HUES6 (cell line): ENCODE measurements at regions not wholly inside any gene's neighbourhood (a gene's known extent, or its start where the extent isn't known, plus 50 kb on each side); places are given as distances from the start of the nearest gene placed in this dataset.

Experiments used
- H3K27ac ChIP-seq: 2 replicates; pipeline ENCODE4 v1.7.0; 2013; ENCODE audit warnings: low read depth, mild to moderate bottlenecking, low read length, inconsistent platforms
- H3K27me3 ChIP-seq: 2 replicates; pipeline ENCODE4 v1.6.1; 2013; ENCODE audit warnings: low read length; ENCODE audit not compliant: control insufficient read depth, insufficient read depth
- H3K36me3 ChIP-seq: 2 replicates; pipeline ENCODE4 v1.6.1; 2013; ENCODE audit warnings: low read length; ENCODE audit not compliant: control insufficient read depth, insufficient read depth
- H3K4me1 ChIP-seq: 2 replicates; pipeline ENCODE4 v1.6.1; 2013; ENCODE audit warnings: low read length; ENCODE audit not compliant: control insufficient read depth, insufficient read depth
- H3K4me3 ChIP-seq: 2 replicates; pipeline ENCODE4 v1.5.1; 2013; ENCODE audit warnings: low read depth, low read length
- H3K9ac ChIP-seq: one replicate; pipeline ENCODE4 v1.6.1; 2013; ENCODE audit warnings: mild to moderate bottlenecking, low read length
- H3K9me3 ChIP-seq: 2 replicates; pipeline ENCODE4 v1.6.1; 2013; ENCODE audit warnings: low read depth, low read length; ENCODE audit not compliant: control insufficient read depth, insufficient read depth

DNA sequence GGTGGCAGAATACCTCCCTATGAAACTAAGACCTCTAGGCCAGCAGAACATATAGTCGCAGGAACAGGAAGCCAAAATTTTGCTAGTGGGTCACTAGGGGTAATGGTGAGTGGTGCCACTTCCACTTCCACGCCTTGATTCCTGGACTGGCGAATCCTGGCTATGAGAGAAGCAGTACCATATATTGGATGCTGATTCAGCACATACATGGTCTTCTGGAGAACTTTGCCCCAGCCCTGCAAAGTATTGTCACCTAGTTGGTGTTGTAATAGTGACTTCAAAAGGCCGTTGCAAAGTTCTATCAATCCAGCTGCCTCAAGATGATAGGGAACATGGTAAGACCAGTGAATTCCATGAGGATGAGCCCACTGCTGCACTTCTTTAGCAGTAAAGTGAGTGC is 769.8 kb upstream of the GYPC start:
- Histone ChIP-seq H3K27me3 (no peaks in the 10 kb centered on the region), H3K36me3 (no peaks in the 10 kb centered on the region), H3K4me3 (no peak overlapping the region), H3K27ac (no peak overlapping the region), H3K4me1 (no peaks in the 10 kb centered on the region), H3K9ac (no peak overlapping the region), H3K9me3 (peaks cover 25% of the 10 kb centered on the region)

DNA sequence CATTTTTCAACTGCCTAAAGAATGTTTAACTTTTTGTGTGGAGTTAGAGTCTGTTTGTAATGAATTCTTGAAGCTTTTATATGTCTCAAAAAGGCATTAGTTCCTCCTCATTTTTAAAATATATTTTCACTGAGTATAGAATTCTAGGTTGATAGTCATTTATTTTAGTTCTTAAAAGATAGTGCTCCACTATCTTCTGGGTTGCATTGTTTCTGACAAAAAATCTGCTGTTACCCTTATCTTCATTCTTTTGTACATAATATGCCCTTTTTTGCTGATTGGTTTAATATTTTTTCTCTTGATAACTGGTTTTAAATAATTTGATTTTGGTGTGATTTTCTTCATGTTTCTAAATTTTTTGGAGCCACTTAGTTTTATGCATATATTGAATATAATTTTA is 754.7 kb upstream of the GYPC start:
- H3K4me1 ChIP-seq, result no peaks in the 10 kb centered on the region
- no peak overlapping the region for H3K9ac ChIP-seq
- H3K9me3 ChIP-seq, result peaks cover 18% of the 10 kb centered on the region
- H3K27ac ChIP-seq, result no peak overlapping the region
- H3K27me3 ChIP-seq, result no peaks in the 10 kb centered on the region
- no peaks in the 10 kb centered on the region for H3K36me3 ChIP-seq
- no peak overlapping the region for H3K4me3 ChIP-seq

DNA sequence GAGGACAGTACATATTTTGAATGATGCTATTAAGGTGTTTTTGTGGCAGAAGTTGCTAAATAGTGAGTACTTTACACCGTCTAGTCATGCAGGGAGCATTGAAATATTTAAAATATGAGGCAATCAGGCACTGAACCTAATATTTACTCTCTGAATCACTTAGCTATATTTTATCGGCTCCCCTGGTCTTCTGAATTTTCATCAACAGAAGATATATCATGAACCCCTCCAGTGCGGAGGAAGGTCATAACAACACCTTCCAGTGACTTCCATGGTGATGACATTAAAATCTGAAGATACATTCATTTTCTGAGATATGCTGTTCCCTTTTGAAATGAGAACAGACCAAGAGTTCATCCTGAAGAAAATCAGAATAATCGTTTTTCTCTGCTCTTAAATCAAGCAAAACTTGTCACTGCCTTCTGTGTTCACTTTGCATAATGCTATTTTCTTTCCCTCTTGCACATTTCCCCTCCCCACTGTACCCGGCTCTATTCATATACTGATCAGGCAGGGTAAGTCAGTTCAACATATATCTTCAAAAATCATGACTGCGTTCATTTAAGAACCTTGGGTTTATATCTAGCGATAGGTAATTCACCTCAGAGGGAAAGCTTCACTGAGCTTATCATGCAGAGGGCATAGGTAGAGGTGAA is 729.9 kb upstream of the GYPC start:
- H3K4me1 ChIP-seq, result no peaks in the 10 kb centered on the region
- H3K27ac ChIP-seq, result no peak overlapping the region
- no peak overlapping the region for H3K4me3 ChIP-seq
- no peak overlapping the region for H3K9ac ChIP-seq
- H3K36me3 ChIP-seq, result no peaks in the 10 kb centered on the region
- H3K9me3 ChIP-seq, result no peaks in the 10 kb centered on the region
- H3K27me3 ChIP-seq, result no peaks in the 10 kb centered on the region

DNA sequence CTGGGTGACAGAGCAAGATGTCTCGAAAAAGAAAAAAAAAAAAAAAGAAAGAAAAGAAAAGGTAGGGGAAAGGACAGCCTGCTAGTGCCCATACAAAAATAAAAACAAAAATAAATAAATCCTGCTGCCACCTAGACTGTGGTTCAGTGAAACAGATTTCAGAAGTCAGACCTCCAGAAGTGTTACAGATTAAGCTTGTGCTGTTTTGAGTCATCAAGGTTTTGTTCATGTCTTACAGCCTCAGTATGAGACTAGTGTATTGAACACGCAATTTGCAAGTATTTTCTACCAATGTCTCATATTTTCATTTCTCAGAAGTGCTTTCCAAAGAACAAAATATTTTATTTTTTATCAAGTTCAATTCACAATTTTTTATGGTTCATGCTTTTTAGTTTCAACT is 720.4 kb upstream of the GYPC start:
- no peak overlapping the region for H3K9ac ChIP-seq
- H3K4me1 ChIP-seq, result no peaks in the 10 kb centered on the region
- no peak overlapping the region for H3K27ac ChIP-seq
- no peaks in the 10 kb centered on the region for H3K27me3 ChIP-seq
- no peaks in the 10 kb centered on the region for H3K36me3 ChIP-seq
- no peak overlapping the region for H3K4me3 ChIP-seq
- H3K9me3 ChIP-seq, result no peaks in the 10 kb centered on the region

DNA sequence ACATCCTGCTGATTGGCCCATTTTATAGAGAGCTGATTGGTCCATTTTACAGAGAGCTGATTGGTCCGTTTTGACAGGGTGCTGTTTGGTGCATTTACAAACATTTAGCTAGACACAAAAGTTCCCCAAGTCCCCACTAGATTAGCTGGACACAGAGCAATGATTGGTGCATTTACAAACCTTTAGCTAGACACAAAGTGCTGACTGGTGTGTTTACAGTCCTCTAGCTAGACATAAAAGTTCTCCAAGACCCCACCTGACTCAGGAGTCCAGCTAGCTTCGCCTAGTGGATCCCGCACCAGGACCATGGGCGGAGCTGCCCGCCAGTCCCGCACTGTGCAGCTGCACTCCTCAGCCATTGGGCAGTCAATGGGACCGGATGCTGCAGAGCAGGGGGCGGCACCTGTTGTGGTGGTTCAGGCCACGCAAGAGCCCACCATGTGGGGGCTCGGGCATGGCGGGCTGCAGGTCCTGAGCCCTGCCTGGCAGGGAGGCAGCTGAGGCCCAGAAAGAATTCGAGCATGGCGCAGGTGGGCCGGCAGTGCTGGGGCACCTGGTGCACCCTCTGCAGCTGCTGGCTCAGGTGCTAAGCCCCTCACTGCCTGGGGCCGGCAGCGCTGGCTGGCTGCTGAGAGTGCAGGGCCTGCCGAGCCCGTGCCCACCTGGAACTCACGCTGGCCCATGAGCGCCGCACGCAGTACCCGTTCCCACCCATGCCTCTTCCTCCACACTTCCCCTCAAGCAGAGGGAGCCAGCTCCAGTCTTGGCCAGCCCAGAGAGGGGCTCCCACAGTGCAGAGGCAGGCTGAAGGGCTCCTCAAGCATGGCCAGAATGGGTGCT is 713.2 kb upstream of the GYPC start:
- no peaks in the 10 kb centered on the region for H3K4me1 ChIP-seq
- no peaks in the 10 kb centered on the region for H3K27me3 ChIP-seq
- no peaks in the 10 kb centered on the region for H3K36me3 ChIP-seq
- H3K9ac ChIP-seq, result no peak overlapping the region
- H3K9me3 ChIP-seq, result peaks cover 29% of the 10 kb centered on the region
- no peak overlapping the region for H3K27ac ChIP-seq
- H3K4me3 ChIP-seq, result no peak overlapping the region

DNA sequence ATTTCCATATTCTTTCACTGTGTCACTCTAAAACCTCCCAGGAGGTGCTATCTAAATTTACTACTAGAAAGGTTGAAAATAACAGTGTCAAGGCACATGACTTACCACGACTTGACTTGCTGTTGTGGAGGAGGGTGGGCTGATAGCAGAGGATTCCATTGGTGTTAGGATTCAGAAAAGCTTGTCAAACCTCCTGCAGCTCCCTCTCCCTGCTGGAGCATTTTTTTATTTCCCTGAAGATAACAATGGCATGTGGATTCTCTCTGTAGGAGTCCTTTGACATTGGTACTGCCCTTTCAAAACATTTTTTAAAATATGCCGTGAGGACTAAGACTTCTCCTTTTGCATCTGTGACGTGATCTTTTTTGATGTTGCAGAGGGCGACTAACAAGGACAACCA is 696.9 kb upstream of the GYPC start:
- Histone ChIP-seq H3K9me3 (peaks cover 7% of the 10 kb centered on the region), H3K36me3 (no peaks in the 10 kb centered on the region), H3K27ac (no peak overlapping the region), H3K4me3 (no peak overlapping the region), H3K4me1 (peaks cover 14% of the 10 kb centered on the region), H3K9ac (no peak overlapping the region), H3K27me3 (peaks cover 18% of the 10 kb centered on the region; the same call in 1 of the 2 replicates)

DNA sequence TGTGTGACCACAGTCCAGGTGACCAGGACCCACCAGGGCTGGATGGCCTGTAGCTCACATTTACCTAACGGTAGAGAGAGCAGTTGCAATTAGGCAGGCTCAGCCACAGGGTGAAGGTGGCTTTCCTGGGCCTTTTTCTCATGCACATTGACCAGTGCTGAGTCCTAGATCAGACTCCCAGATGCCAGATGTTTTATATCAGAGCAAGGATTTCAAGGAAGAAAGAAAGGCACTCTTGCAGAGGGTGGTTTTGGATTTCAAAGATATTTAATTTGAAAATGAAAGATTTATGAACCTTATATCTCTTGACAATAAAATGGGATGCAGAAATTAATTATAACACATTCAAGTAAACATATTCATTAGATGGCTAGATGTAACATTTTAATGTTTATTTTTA is 694.2 kb upstream of the GYPC start:
- Histone ChIP-seq H3K4me3 (no peak overlapping the region), H3K27me3 (peaks cover 18% of the 10 kb centered on the region; the same call in 1 of the 2 replicates), H3K27ac (no peak overlapping the region), H3K4me1 (peaks cover 14% of the 10 kb centered on the region), H3K36me3 (no peaks in the 10 kb centered on the region), H3K9me3 (no peaks in the 10 kb centered on the region), H3K9ac (no peak overlapping the region)

DNA sequence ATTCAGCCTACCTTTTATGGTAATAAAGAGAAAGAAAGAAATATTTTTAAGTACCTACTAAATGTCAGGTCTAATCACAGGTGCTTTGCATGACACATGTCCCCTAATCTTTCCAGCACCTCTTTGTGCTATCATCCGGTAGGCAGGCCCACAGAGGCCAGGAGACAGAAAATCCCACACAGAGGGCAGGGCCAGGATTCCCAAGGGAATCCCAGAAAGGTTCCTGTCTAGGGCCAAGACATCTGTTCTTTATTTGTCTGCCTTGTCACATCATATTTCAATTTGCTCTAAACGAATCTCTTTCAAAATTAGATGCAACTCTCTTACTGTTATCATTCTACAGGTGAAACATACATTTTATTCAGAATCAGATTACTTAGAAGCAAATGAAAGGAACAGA is 676.1 kb upstream of the GYPC start:
- no peaks in the 10 kb centered on the region for H3K9me3 ChIP-seq
- H3K4me1 ChIP-seq, result no peaks in the 10 kb centered on the region
- no peaks in the 10 kb centered on the region for H3K36me3 ChIP-seq
- no peak overlapping the region for H3K27ac ChIP-seq
- H3K9ac ChIP-seq, result no peak overlapping the region
- no peak overlapping the region for H3K4me3 ChIP-seq
- H3K27me3 ChIP-seq, result no peaks in the 10 kb centered on the region

DNA sequence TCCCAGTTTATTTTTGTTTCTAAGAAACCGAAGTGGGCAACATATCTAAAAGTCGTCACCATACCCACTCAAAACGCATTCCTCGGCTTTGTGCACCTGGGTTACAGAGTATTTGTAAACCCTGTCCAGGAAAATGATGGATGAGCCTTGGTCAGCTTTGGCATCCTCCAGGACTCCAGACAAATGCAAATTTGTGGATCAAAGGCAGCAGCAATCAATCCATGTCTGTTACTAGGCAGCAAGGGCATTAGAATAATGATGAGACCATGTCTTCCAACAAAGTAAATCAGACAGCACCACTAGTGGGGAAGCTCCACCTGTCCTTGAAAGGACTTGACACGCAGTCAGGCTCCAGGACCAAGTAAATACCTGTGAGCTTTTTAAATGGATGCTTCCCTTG is 672.6 kb upstream of the GYPC start:
- Histone ChIP-seq H3K4me3 (no peak overlapping the region), H3K27me3 (no peaks in the 10 kb centered on the region), H3K27ac (no peak overlapping the region), H3K36me3 (no peaks in the 10 kb centered on the region), H3K9me3 (no peaks in the 10 kb centered on the region), H3K9ac (no peak overlapping the region), H3K4me1 (no peaks in the 10 kb centered on the region)

DNA sequence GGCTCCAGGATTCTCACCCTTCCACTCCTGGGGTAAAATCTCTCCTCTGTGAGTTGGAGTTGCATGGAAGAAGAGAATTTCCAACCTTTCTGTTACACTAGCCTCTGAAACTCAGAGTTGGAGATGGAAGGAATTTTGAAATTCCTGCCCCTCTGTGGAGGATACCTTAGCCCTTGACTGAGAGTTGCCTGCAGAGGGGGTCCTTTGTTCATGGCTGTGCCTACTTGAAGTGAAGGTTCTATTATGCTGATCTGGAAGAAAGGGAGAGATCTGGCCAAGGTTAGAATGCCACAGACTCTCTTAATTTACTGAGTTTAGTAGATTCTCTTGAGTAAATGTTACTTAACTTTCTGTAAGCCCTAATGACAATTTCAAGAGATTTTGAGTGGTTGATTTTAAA is 626.6 kb upstream of the GYPC start:
- Histone ChIP-seq H3K36me3 (no peaks in the 10 kb centered on the region), H3K4me1 (peaks cover 9% of the 10 kb centered on the region; the same call in 1 of the 2 replicates), H3K27me3 (no peaks in the 10 kb centered on the region), H3K9me3 (no peaks in the 10 kb centered on the region; the same call in 1 of the 2 replicates), H3K4me3 (no peak overlapping the region), H3K9ac (no peak overlapping the region), H3K27ac (no peak overlapping the region)

DNA sequence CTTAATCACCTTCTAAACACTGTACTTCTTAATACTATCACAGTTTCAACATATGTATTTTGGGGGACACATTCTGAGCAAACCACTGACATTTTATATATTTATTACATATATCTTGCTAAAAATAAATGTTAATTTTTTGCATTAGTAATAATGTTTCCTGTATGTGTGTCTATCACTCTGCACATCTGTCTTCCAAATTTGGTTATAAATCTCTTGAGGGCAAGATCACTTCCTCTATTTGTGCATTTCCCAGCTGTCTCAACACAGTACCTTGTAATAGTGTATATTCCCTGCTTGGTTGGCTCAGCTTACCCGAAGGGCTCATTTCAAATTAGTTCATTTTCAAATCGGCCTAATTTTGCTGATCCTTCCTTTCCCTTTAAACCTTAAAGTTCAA is 617.1 kb upstream of the GYPC start:
- no peaks in the 10 kb centered on the region for H3K4me1 ChIP-seq
- H3K9ac ChIP-seq, result no peak overlapping the region
- H3K9me3 ChIP-seq, result no peaks in the 10 kb centered on the region; the same call in 1 of the 2 replicates
- no peak overlapping the region for H3K27ac ChIP-seq
- H3K4me3 ChIP-seq, result no peak overlapping the region
- no peaks in the 10 kb centered on the region for H3K27me3 ChIP-seq
- H3K36me3 ChIP-seq, result no peaks in the 10 kb centered on the region
